HEK293T (cell line): ENCODE measurements at regions not wholly inside any gene's neighbourhood (a gene's known extent, or its start where the extent isn't known, plus 50 kb on each side); places are given as distances from the start of the nearest gene placed in this dataset.

Source experiments
- CTCF ChIA-PET: fragments of 350-600 bp; formaldehyde crosslinking; extraction: SDS; loops from one replicate; lab custom pipeline; 2021; ENCODE audit warnings: antibody characterized with exemption, inconsistent platforms; lab: Yijun Ruan, JAX
- POLR2A ChIA-PET: fragments of 350-600 bp; formaldehyde crosslinking; extraction: SDS; loops from one replicate; lab custom pipeline; 2020; ENCODE audit warnings: antibody characterized with exemption, inconsistent platforms; lab: Yijun Ruan, JAX
- DNase-seq: peaks from one replicate; pipeline ENCODE4 v3.0.0; 2012; ENCODE audit warnings: mixed read lengths; ENCODE audit errors: extremely low spot score
- ARNT ChIP-seq: fragments of 450-650 bp; IDR thresholded peaks from 2 replicates; pipeline ENCODE4 v1.6.1; 2017; ENCODE audit warnings: mild to moderate bottlenecking
- BHLHE40 ChIP-seq: fragments of 450-650 bp; IDR thresholded peaks from 2 replicates; pipeline ENCODE4 v1.6.1; 2016; ENCODE audit warnings: mild to moderate bottlenecking, moderate library complexity, borderline replicate concordance
- CTBP1 ChIP-seq: fragments of 450-650 bp; IDR thresholded peaks from 2 replicates; pipeline ENCODE4 v1.6.1; 2016; ENCODE audit warnings: borderline replicate concordance
- ELF4 ChIP-seq: fragments of 450-650 bp; IDR thresholded peaks from 2 replicates; pipeline ENCODE4 v1.6.1; 2017; ENCODE audit warnings: antibody characterized with exemption
- FOXA1 ChIP-seq: fragments of 450-650 bp; IDR thresholded peaks from 2 replicates; pipeline ENCODE4 v1.6.1; 2016; ENCODE audit warnings: mild to moderate bottlenecking
- FOXK2 ChIP-seq: fragments of 450-650 bp; IDR thresholded peaks from 2 replicates; pipeline ENCODE4 v1.6.1; 2016; ENCODE audit warnings: mild to moderate bottlenecking
- FOXM1 ChIP-seq: fragments of 450-650 bp; IDR thresholded peaks from 2 replicates; pipeline ENCODE4 v1.6.1; 2017; ENCODE audit warnings: mild to moderate bottlenecking, borderline replicate concordance
- HDGF ChIP-seq: fragments of 450-650 bp; IDR thresholded peaks from 2 replicates; pipeline ENCODE4 v1.6.1; 2017; ENCODE audit warnings: antibody characterized with exemption, borderline replicate concordance
- L3MBTL2 ChIP-seq: fragments of 450-650 bp; conservative IDR thresholded peaks from 2 replicates; pipeline ENCODE4 v1.6.1; 2016; ENCODE audit warnings: mild to moderate bottlenecking
- LEF1 ChIP-seq: fragments of 450-650 bp; IDR thresholded peaks from 2 replicates; pipeline ENCODE4 v1.6.1; 2017; ENCODE audit warnings: mild to moderate bottlenecking, borderline replicate concordance
- NFRKB ChIP-seq: fragments of 450-650 bp; IDR thresholded peaks from 2 replicates; pipeline ENCODE4 v1.6.1; 2016; ENCODE audit warnings: mild to moderate bottlenecking, moderate library complexity
- SP1 ChIP-seq: fragments of 450-650 bp; IDR thresholded peaks from 2 replicates; pipeline ENCODE4 v1.6.1; 2017
- SUZ12 ChIP-seq: fragments of 450-650 bp; IDR thresholded peaks from 2 replicates; pipeline ENCODE4 v1.6.1; 2016; ENCODE audit warnings: mild to moderate bottlenecking
- TARDBP ChIP-seq: fragments of 450-650 bp; IDR thresholded peaks from 2 replicates; pipeline ENCODE4 v1.6.1; 2016
- ZNF384 ChIP-seq: fragments of 450-650 bp; IDR thresholded peaks from 2 replicates; pipeline ENCODE4 v1.6.1; 2016
- TF ChIP-seq, protein P1 (sequence below): fragments of 450-650 bp; IDR thresholded peaks from 2 replicates; pipeline ENCODE4 v1.6.1; 2016

GRCh38 chr2:171214093-171214492 is 53.4 kb upstream of the TLK1 start:
- ChIA-PET POLR2A (no interaction called here), CTCF (interaction anchor here (0.7 kb wide), 1 partner anchor 56 kb away, joined by 4 read pairs; no protein-coding TSS in a partner anchor)
- DNase-seq, result no peak
- TF ChIP-seq ARNT (no peak), LEF1 (no peak), TARDBP (no peak), FOXM1 (no peak), FOXK2 (no peak), BHLHE40 (no peak), L3MBTL2 (no peak), ELF4 (no peak), SP1 (no peak), FOXA1 (no peak), CTBP1 (no peak), SUZ12 (no peak), HDGF (no peak), ZNF384 (no peak), NFRKB (no peak)
- TF ChIP-seq, protein P1, sequence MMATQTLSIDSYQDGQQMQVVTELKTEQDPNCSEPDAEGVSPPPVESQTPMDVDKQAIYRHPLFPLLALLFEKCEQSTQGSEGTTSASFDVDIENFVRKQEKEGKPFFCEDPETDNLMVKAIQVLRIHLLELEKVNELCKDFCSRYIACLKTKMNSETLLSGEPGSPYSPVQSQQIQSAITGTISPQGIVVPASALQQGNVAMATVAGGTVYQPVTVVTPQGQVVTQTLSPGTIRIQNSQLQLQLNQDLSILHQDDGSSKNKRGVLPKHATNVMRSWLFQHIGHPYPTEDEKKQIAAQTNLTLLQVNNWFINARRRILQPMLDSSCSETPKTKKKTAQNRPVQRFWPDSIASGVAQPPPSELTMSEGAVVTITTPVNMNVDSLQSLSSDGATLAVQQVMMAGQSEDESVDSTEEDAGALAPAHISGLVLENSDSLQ, result no peak

DNA sequence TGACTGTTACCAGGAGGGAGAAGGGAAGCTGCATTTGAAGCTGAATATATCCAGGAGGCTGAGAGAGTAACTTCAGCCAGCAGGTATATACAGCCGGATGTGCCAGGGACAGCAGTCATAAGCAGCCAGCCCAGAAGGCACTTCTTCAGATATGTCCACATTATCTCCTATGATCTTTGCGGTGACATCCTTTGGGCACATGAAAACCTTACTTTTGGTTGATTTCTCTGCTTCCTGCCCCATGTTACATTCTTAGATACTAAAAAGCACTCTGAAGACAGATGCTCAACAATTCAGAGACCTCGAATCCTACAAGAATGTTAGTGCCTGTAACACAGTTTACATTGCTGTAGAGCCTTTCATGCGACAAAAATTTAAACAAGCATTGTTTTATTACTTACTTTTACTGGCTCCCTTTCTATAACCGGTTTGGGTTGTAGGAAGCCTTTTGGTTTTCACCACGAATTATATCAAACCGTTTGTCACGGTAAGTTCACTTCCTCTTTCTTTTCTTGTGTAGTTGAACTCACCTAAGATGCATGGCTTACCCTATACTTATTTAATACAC is 50.3 kb upstream of the TLK1 start:
- DNase-seq, result no peak
- ChIA-PET POLR2A (no interaction called here), CTCF (no interaction called here)

More for the DNA sequence above, 50.3 kb upstream of the TLK1 start:
- no peak for TF ChIP-seq BHLHE40
